T-helper 9 cell (primary cell): ENCODE measurements at regions not wholly inside any gene's neighbourhood (a gene's known extent, or its start where the extent isn't known, plus 50 kb on each side); places are given as distances from the start of the nearest gene placed in this dataset.

ENCODE experiments used
- DNase-seq: peaks from one replicate; pipeline ENCODE4 v3.0.0-alpha.2; 2020

DNA sequence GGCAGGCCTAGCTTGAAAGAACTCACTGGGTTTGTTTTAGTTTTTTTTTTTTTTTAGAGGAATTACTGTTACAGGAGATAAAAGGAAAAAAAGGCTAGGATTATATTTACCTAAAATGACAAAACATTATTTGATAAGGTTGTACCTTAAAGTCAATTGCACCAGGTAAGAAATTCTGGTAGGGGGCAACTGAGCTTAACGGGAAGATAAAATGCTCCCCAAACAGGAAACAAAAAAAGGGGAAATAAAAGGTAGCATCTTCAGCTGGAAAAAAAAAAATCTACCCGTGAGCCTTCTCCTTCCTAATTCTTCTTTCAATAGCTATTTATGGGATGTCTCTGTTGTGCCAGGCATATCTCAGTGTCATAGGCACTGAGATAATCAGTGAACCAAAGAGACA is 164.5 kb downstream of the PIK3R1 start:
- DNase-seq, result no peak

DNA sequence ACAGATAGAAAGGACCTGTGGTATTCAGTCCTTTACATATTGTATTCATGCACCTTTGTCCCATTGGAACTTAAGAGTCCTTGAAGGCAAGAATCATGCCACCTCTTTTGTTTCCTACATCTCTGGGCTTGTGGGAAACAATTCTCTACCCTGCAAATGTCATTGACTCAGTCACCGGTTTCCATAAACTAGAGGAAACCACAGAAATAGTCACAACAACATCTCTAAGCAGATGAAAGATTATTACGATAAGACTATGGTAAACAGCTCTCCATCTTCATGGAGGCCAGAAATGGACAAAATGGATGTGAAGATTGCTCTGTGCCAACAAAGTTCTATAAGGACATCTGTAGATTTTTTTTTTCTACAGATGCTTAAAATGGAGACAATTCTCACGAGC is 165.5 kb downstream of the PIK3R1 start:
- no peak for DNase-seq

DNA sequence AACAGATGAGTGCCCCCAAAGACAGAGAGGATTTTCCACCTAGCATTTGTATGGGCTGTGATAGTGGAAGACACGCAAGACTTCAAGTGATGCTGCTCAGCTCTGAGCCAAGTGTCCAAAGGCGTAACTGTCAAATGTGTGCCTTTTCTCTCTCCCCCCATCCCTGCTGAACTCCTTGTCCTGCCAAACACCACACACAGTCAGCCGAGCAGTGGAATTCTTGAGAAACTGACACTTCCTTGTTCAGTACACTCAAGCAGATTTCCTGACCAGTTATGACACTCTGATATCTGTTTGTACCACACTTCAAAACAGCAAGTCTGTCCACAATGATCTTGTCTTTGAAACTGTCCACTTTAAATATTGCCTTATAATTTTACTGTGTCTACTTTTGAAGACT is 166.4 kb downstream of the PIK3R1 start:
- DNase-seq, result no peak

DNA sequence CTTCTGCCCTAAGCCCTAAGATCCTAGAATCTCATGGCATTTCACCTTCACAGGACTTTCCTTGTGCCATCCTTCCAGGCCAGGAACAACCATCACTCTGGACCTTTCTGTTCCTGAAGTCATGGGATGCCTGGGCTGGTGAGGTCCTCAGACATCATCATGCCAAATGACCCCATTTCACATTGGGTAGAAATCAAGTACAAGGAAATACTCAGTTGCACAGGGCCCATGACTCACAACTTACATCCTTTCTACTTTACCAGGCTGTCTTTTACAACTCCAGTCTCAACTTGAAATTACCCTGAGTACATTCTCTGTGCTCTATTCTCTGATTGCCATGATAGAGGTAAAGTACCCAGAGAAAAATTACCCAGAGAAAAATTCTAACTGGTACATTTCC is 167.1 kb downstream of the PIK3R1 start:
- no peak for DNase-seq

GRCh38 chr5:68383888-68384310 is 168.3 kb downstream of the PIK3R1 start:
- no peak for DNase-seq

DNA sequence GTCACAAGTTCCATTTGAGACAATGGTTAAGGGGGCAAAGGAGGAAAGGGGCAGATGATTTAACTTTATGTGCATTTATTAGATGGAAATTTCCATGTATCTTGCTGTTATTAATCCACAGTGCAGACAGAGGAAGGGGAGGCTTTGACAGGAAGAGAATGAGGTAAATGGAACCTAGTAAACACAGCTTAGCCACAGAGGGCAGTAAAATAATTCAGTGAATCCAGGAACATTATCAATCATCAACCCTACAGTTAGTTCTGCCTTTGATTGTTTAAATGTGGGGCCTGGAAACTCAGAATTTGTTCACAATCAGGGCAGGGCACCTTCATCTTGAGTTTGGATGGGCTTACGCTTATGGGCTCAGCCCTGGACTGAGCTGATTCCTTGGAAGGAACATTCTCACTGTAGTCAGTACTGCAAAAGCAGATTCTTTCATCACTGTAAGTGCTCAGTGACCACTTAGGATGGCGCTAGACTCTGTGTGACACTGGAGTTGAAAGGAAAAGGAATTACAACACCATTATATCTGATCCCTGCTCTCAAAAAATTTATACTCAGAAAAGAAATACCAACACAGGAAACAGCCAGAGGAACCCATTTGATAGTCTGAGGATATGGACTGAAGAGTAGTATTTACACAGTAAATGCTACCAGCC is 169.5 kb downstream of the PIK3R1 start:
- DNase-seq, result no peak

DNA sequence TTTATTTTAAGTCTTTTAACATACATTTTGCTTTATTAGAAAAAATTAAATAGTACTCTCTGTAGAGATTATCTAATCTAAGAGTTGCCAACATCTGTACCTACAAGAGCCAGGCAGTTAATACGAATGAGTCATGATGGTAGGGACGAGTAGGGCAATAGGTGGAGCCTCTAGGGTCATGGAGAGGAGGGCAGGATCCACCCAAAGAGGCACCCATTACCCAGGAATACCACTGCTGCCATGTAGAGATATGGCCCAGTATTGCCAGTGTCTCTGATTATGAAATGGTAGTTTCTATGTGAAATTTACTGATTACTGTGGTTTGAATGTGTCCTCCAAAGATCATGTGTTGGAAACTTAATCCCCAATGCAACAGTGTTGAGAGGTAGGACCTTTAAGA is 170.4 kb downstream of the PIK3R1 start:
- no peak for DNase-seq

GRCh38 chr5:68387074-68387796 is 171.7 kb downstream of the PIK3R1 start:
- DNase-seq, result no peak

DNA sequence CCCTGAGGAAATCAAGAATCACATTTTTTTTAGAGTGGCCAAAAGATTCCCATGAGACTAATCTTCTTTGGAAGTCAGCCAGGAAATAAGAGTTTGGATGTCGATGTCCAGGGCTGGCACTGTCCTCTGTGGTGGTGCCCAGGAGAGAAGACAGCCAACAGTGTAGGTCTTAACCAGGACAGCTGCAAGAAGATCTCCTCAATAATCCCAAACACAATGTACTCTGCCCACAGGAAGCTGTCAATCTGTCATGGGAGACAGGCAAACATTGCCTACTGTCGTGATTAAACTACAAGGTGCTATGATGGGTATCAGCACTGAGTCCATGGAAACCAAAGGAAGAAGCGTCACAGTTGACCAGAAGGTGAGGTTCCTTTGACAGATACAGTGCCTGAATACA is 174.1 kb downstream of the PIK3R1 start:
- no peak for DNase-seq

- no peak for DNase-seq
Observed at GRCh38 chr5:68392617-68393016, 177.1 kb downstream of the PIK3R1 start.

DNA sequence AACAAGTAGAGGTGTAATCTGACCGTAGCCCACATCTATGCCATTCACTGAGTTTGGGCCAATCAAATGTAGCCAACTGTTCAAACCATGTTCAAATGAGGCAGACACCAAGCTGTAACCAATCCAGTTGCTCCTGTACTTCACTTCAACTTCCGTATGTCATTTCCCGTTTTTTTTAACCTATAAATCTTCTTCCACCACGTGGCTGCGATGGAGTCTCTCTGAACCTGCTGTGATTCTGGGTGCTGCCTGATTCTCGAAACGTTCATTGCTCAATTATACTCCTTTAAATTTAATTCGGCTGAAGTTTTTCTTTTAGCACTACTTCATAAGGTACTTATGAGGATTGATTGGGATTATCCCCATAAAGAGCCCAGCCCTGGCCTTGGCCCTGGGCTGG is 179.7 kb downstream of the PIK3R1 start:
- DNase-seq, result no peak

GRCh38 chr5:68395926-68396511 is 180.5 kb downstream of the PIK3R1 start:
- no peak for DNase-seq

GRCh38 chr5:68396722-68397121 is 181.2 kb downstream of the PIK3R1 start:
- DNase-seq, result no peak

DNA sequence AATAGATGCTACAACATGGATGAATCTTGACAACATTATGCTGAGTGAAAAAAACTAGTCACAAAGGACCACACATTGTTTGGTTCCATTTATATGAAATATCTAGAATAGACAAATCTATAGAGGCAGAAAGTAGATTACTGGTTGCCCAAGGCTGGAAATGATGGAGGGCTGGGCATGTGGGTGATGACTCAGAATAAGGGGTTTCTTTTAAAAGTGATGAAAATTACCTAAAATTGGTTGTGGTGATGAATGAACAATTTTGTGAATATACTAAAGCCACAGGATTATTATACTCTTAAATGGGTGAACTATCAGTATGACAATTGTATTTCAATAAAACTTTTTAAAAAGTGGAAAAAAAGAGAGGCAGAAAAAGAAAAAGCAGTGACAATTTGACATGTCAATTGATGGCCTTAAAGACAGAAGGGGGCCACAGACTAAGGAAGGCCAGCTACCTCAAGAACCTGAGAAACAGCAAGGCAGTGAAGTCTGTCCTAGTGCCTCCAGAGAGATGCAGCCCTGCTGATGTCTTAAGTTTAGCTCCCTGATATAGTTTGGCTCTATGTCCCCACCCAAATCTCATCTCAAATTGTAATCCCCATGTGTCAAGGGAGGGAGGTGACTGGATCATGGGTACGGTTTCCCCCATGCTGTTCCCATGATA is 182.7 kb downstream of the PIK3R1 start:
- DNase-seq, result no peak

DNA sequence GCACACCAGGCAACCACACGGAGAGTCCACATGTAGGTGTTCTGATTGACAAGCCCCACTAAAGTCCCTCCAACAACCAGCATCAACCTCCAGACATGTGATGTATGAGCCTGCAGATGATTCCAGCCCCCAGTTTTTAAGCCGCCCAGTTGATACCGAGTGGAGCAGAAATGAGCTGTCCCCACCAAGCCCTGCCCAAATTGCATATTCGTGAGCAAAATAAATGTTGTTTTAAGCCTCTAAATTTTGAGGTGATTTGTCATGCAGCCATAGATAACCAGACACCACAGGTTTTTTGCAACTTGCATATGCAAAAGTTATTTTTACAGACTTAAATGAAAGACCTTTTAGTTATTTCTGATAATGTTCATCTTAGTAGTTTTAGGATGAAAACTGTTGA is 187.7 kb downstream of the PIK3R1 start:
- DNase-seq, result no peak

DNA sequence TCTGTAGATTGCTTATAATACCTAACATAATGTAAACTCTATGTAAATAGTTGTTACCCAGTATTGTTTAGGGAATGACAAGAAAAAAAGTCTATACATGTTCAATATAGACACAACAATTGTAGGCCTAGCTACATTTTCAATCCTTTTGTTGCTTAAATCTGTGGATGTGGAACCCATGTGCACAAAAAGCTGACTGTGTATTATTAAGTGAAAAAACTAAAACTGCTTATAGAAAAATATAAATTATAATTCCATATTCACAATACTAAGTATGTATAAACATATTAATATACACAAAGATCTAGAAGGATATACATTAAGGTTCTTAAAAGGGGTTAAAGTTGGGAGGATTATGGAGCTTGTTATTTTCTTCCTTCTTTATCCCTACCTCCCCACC is 188.7 kb downstream of the PIK3R1 start:
- DNase-seq, result no peak

DNA sequence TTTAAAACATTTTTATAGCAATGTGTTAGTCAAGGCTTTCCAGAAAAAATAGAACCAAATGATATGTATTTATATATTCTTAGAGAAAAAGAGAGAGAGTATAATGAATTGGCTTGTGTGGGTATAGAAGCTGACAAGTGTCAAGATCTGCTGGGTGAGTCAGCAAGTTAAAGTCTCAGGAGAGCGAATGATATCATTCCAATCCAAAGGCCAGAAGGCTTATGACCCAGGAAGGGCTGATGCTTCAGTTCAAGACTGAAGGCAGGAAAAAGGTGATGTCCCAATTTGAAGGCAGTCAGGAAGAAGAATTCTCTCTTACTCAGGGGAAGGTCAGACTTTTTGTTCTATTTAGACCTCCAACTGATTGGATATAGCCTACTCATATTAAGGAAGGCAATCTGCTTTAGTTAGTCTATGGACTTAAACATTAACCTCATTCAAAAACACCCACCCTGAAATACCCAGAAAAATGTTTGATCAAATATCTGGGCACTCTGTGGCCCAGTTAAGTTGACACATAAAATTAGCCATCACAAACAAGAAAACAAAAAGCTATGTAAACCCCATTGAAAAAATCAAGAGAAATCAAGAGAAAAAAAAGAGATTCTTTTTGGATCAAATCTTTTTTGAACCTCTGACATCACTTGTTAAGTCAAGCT is 189.6 kb downstream of the PIK3R1 start:
- DNase-seq, result no peak

GRCh38 chr5:68405784-68406743 is 190.5 kb downstream of the PIK3R1 start:
- DNase-seq, result no peak

- no peak for DNase-seq
Observed at GRCh38 chr5:68406767-68407241, 191.2 kb downstream of the PIK3R1 start.

GRCh38 chr5:68407311-68408239 is 192.0 kb downstream of the PIK3R1 start:
- no peak for DNase-seq
